ENCODE measurements at regions not wholly inside any gene's neighbourhood (a gene's known extent, or its start where the extent isn't known, plus 50 kb on each side); places are given as distances from the start of the nearest gene placed in this dataset.

- no peaks in the 10 kb centered on the region for H3K36me3 Mint-ChIP-seq (ENCODE audit: low read depth)
- H3K27ac Mint-ChIP-seq = no peak overlapping the region
- H3K27me3 Mint-ChIP-seq (ENCODE audit: low read depth) = no peaks in the 10 kb centered on the region
- no peaks in the 10 kb centered on the region for H3K4me1 Mint-ChIP-seq
- TF ChIP-seq CTCF (IDR thresholded peaks at IDR 0.05; ENCODE audit: unreplicated experiment in 3 of 3) = no peak
- H3K9me3 Mint-ChIP-seq = peaks cover 20% of the 10 kb centered on the region
- H3K4me3 Mint-ChIP-seq = no peak overlapping the region
Measured at GRCh38 chr12:61853945-61854344, 406.3 kb upstream of the USP15 start.

GRCh38 chr12:61854902-61855301 is 405.3 kb upstream of the USP15 start:
- Mint-ChIP-seq H3K4me3 (no peak overlapping the region), H3K27me3 (ENCODE audit: low read depth) (no peaks in the 10 kb centered on the region), H3K9me3 (peaks cover 20% of the 10 kb centered on the region), H3K4me1 (no peaks in the 10 kb centered on the region), H3K27ac (no peak overlapping the region), H3K36me3 (ENCODE audit: low read depth) (no peaks in the 10 kb centered on the region)
- TF ChIP-seq CTCF (IDR thresholded peaks at IDR 0.05; ENCODE audit: unreplicated experiment in 3 of 3) = no peak

GRCh38 chr12:61857968-61858367 is 402.2 kb upstream of the USP15 start:
- H3K4me3 Mint-ChIP-seq = no peak overlapping the region
- no peak for TF ChIP-seq CTCF (IDR thresholded peaks at IDR 0.05; ENCODE audit: unreplicated experiment in 3 of 3)
- H3K27me3 Mint-ChIP-seq (ENCODE audit: low read depth) = no peaks in the 10 kb centered on the region
- no peaks in the 10 kb centered on the region for H3K36me3 Mint-ChIP-seq (ENCODE audit: low read depth)
- peaks cover 3% of the 10 kb centered on the region for H3K4me1 Mint-ChIP-seq
- H3K9me3 Mint-ChIP-seq = peaks cover 20% of the 10 kb centered on the region
- H3K27ac Mint-ChIP-seq = no peak overlapping the region

GRCh38 chr12:61860451-61860850 is 399.8 kb upstream of the USP15 start:
- no peak overlapping the region for H3K4me3 Mint-ChIP-seq
- peaks cover 18% of the 10 kb centered on the region for H3K4me1 Mint-ChIP-seq
- no peaks in the 10 kb centered on the region for H3K9me3 Mint-ChIP-seq
- H3K36me3 Mint-ChIP-seq (ENCODE audit: low read depth) = no peaks in the 10 kb centered on the region
- H3K27me3 Mint-ChIP-seq (ENCODE audit: low read depth) = no peaks in the 10 kb centered on the region
- no peak for TF ChIP-seq CTCF (IDR thresholded peaks at IDR 0.05; ENCODE audit: unreplicated experiment in 3 of 3)
- H3K27ac Mint-ChIP-seq = peak overlapping the region in 1 of 3 experiments; percentile 10

GRCh38 chr12:61862986-61863385 is 397.2 kb upstream of the USP15 start:
- Mint-ChIP-seq H3K4me1 (peaks cover 19% of the 10 kb centered on the region), H3K4me3 (no peak overlapping the region), H3K27me3 (ENCODE audit: low read depth) (no peaks in the 10 kb centered on the region), H3K9me3 (no peaks in the 10 kb centered on the region), H3K36me3 (ENCODE audit: low read depth) (no peaks in the 10 kb centered on the region), H3K27ac (no peak overlapping the region)
- TF ChIP-seq CTCF (IDR thresholded peaks at IDR 0.05; ENCODE audit: unreplicated experiment in 3 of 3) = no peak

DNA sequence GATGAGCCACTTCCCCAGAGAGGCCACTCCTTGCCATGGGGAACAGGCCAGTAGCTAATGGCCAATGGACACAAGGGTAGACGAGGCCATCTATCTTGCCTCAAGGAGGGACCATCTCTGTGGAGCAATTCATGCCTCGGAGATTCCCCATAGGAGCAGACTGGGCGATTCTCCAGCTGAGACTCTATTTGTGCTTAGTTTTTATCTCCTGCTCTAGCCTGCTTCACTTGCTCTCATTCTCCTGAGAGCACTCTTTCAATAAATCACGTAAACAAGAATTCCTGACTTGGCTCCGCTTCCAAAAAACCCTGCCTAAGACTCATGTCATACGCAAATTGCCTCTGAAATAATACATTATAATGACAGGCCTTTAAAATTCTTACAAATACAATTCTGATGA is 396.4 kb upstream of the USP15 start:
- Mint-ChIP-seq H3K9me3 (no peaks in the 10 kb centered on the region), H3K36me3 (ENCODE audit: low read depth) (no peaks in the 10 kb centered on the region), H3K4me1 (peaks cover 19% of the 10 kb centered on the region), H3K27me3 (ENCODE audit: low read depth) (no peaks in the 10 kb centered on the region), H3K27ac (peak overlapping the region in 2 of 3 experiments; percentile 26 to 44), H3K4me3 (no peak overlapping the region)
- TF ChIP-seq CTCF (IDR thresholded peaks at IDR 0.05; ENCODE audit: unreplicated experiment in 3 of 3) = no peak

All from nephron (organoid).